ENCODE measurements at regions not wholly inside any gene's neighbourhood (a gene's known extent, or its start where the extent isn't known, plus 50 kb on each side); places are given as distances from the start of the nearest gene placed in this dataset.

- Mint-ChIP-seq H3K36me3 (ENCODE audit: low read depth, unreplicated experiment) (no peaks in the 10 kb centered on the region), H3K27ac (ENCODE audit: unreplicated experiment) (no peak overlapping the region), H3K27me3 (ENCODE audit: low read depth, unreplicated experiment) (peaks cover 6% of the 10 kb centered on the region), H3K9me3 (ENCODE audit: unreplicated experiment) (no peaks in the 10 kb centered on the region), H3K4me3 (ENCODE audit: unreplicated experiment) (no peak overlapping the region), H3K4me1 (ENCODE audit: low read depth, unreplicated experiment) (peaks cover 9% of the 10 kb centered on the region)
- Histone ChIP-seq H3K36me3 (ENCODE audit: insufficient read depth, low read length) (no peaks in the 10 kb centered on the region), H3K4me3 (ENCODE audit: insufficient read depth, low read depth, low read length) (no peak overlapping the region), H3K9me3 (ENCODE audit: insufficient read depth, low read depth, low read length) (no peaks in the 10 kb centered on the region), H3K4me2 (ENCODE audit: low read length) (no peak overlapping the region), H3K79me2 (ENCODE audit: insufficient read depth, low read length) (no peaks in the 10 kb centered on the region), H3K9ac (ENCODE audit: low read length) (no peak overlapping the region), H3K27me3 (ENCODE audit: insufficient read depth, low read length) (no peaks in the 10 kb centered on the region), H3K4me1 (ENCODE audit: insufficient read depth, low read length) (peaks cover 6% of the 10 kb centered on the region), H4K20me1 (ENCODE audit: insufficient read depth, low read length) (no peaks in the 10 kb centered on the region), H2AFZ (ENCODE audit: low read depth, low read length) (no peak overlapping the region), H3K27ac (ENCODE audit: low read depth, low read length) (no peak overlapping the region)
- peak; percentile 52 for DNase-seq (ENCODE audit: low read depth)
- FAIRE-seq, result no peak
- TF ChIP-seq CTCF (IDR thresholded peaks at IDR 0.05; ENCODE audit: insufficient read depth, low read depth, low read length), result no peak
Measured at GRCh38 chr10:89916468-89917215, 215.3 kb downstream of the KIF20B start.

GRCh38 chr10:89921403-89921802, 220.0 kb downstream of the KIF20B start:
- Histone ChIP-seq H3K27ac (ENCODE audit: low read depth, low read length) (no peak overlapping the region), H3K36me3 (ENCODE audit: insufficient read depth, low read length) (no peaks in the 10 kb centered on the region), H3K9ac (ENCODE audit: low read length) (no peak overlapping the region), H3K9me3 (ENCODE audit: insufficient read depth, low read depth, low read length) (no peaks in the 10 kb centered on the region), H3K4me3 (ENCODE audit: insufficient read depth, low read depth, low read length) (no peak overlapping the region), H3K27me3 (ENCODE audit: insufficient read depth, low read length) (no peaks in the 10 kb centered on the region), H3K4me1 (ENCODE audit: insufficient read depth, low read length) (peaks cover 6% of the 10 kb centered on the region), H3K4me2 (ENCODE audit: low read length) (peak overlapping the region; percentile 7), H2AFZ (ENCODE audit: low read depth, low read length) (no peak overlapping the region), H4K20me1 (ENCODE audit: insufficient read depth, low read length) (no peaks in the 10 kb centered on the region), H3K79me2 (ENCODE audit: insufficient read depth, low read length) (no peaks in the 10 kb centered on the region)
- H3K27me3 Mint-ChIP-seq (ENCODE audit: low read depth, unreplicated experiment), result peaks cover 6% of the 10 kb centered on the region
- no peak overlapping the region for H3K4me3 Mint-ChIP-seq (ENCODE audit: unreplicated experiment)
- no peaks in the 10 kb centered on the region for H3K36me3 Mint-ChIP-seq (ENCODE audit: low read depth, unreplicated experiment)
- peak; percentile 89 for DNase-seq (ENCODE audit: low read depth)
- H3K9me3 Mint-ChIP-seq (ENCODE audit: unreplicated experiment), result no peaks in the 10 kb centered on the region
- H3K27ac Mint-ChIP-seq (ENCODE audit: unreplicated experiment), result no peak overlapping the region
- TF ChIP-seq CTCF (IDR thresholded peaks at IDR 0.05; ENCODE audit: insufficient read depth, low read depth, low read length), result no peak
- no peak for TF ChIP-seq EZH2 (IDR thresholded peaks at IDR 0.05; ENCODE audit: insufficient read depth, low read length)
- H3K4me1 Mint-ChIP-seq (ENCODE audit: low read depth, unreplicated experiment), result peaks cover 7% of the 10 kb centered on the region
- no peak for FAIRE-seq

GRCh38 chr10:89923661-89924060, 222.3 kb downstream of the KIF20B start:
- Mint-ChIP-seq H3K4me1 (ENCODE audit: low read depth, unreplicated experiment) (peaks cover 6% of the 10 kb centered on the region), H3K9me3 (ENCODE audit: unreplicated experiment) (no peaks in the 10 kb centered on the region), H3K27ac (ENCODE audit: unreplicated experiment) (no peak overlapping the region), H3K4me3 (ENCODE audit: unreplicated experiment) (no peak overlapping the region), H3K36me3 (ENCODE audit: low read depth, unreplicated experiment) (no peaks in the 10 kb centered on the region), H3K27me3 (ENCODE audit: low read depth, unreplicated experiment) (peaks cover 9% of the 10 kb centered on the region)
- Histone ChIP-seq H3K4me2 (ENCODE audit: low read length) (no peak overlapping the region), H3K4me1 (ENCODE audit: insufficient read depth, low read length) (peaks cover 6% of the 10 kb centered on the region), H3K27me3 (ENCODE audit: insufficient read depth, low read length) (no peaks in the 10 kb centered on the region), H3K27ac (ENCODE audit: low read depth, low read length) (no peak overlapping the region), H3K9me3 (ENCODE audit: insufficient read depth, low read depth, low read length) (no peaks in the 10 kb centered on the region), H3K9ac (ENCODE audit: low read length) (no peak overlapping the region), H3K79me2 (ENCODE audit: insufficient read depth, low read length) (no peaks in the 10 kb centered on the region), H2AFZ (ENCODE audit: low read depth, low read length) (no peak overlapping the region), H3K36me3 (ENCODE audit: insufficient read depth, low read length) (no peaks in the 10 kb centered on the region), H4K20me1 (ENCODE audit: insufficient read depth, low read length) (no peaks in the 10 kb centered on the region), H3K4me3 (ENCODE audit: insufficient read depth, low read depth, low read length) (no peak overlapping the region)
- DNase-seq (ENCODE audit: low read depth) (no peak), FAIRE-seq (no peak)
- TF ChIP-seq EZH2 (IDR thresholded peaks at IDR 0.05; ENCODE audit: insufficient read depth, low read length) (no peak), CTCF (IDR thresholded peaks at IDR 0.05; ENCODE audit: insufficient read depth, low read depth, low read length) (no peak)
